Esophagus squamous epithelium (tissue), 5 donors: ENCODE measurements at regions not wholly inside any gene's neighbourhood (a gene's known extent, or its start where the extent isn't known, plus 50 kb on each side); places are given as distances from the start of the nearest gene placed in this dataset.
A peak's percentile ranks its signal among the peaks of the same experiment; 100 is the strongest.

Experiments
- DNase-seq: peaks from one replicate; lab custom pipeline; 2025; lab: John Stamatoyannopoulos, UW
- H3K27ac ChIP-seq, 4 donors: fragments of 200-600 bp; sonication (generic); one replicate each; pipeline ENCODE4 v1.5.1; 2016 to 2019; ENCODE audit warnings: mild to moderate bottlenecking in 1 of 4
- H3K27me3 ChIP-seq, 4 donors: fragments of 200-600 bp; sonication (generic); 1 replicate in 3 of 4; 2 replicates in 1 of 4; pipeline versions ENCODE4 v1.5.1 to v1.6.0; 2017 to 2021; ENCODE audit warnings: antibody characterized with exemption in 1 of 4
- H3K36me3 ChIP-seq, 3 donors: fragments of 200-600 bp; sonication (generic); one replicate each; pipeline ENCODE4 v1.5.1; 2016 to 2019
- H3K4me1 ChIP-seq, 3 donors: fragments of 200-600 bp; sonication (generic); one replicate each; pipeline ENCODE4 v1.5.1; 2017 to 2019
- H3K4me3 ChIP-seq, 4 donors: fragments of 200-600 bp; sonication (generic); 1 replicate in 3 of 4; 2 replicates in 1 of 4; pipeline ENCODE4 v1.5.1; 2016 to 2019; ENCODE audit warnings: mild to moderate bottlenecking in 2 of 4, moderate library complexity in 1 of 4
- H3K9me3 ChIP-seq, 3 donors: fragments of 200-600 bp; sonication (generic); one replicate each; pipeline ENCODE4 v1.5.1; 2016 to 2019
- CTCF ChIP-seq, 6 experiments: fragments of 450-650 bp in 4 of 6; fragments of 200-600 bp in 2 of 6; sonication (generic) in 2 of 6; IDR thresholded peaks; one replicate each; pipeline ENCODE4 v1.5.1; 2016 to 2019; ENCODE audit warnings: antibody characterized with exemption in 6 of 6, mild to moderate bottlenecking in 4 of 6, moderate library complexity in 4 of 6
- POLR2A ChIP-seq, 4 donors: fragments of 450-650 bp; IDR thresholded peaks; one replicate each; pipeline ENCODE4 v1.6.1; 2017; ENCODE audit warnings: antibody characterized with exemption in 4 of 4, mild to moderate bottlenecking in 4 of 4, moderate library complexity in 3 of 4
- WGBS, 2 donors: methylation state at CpG; one replicate each; pipeline ENCODE4 v1.1.5; 2018; 5-methylcytosine and 5-hydroxymethylcytosine counted together
- intact Hi-C: fragments of 100-400 bp; cut with DNase I; formaldehyde crosslinking; loops from one replicate; pipeline ENCODE4 v1.15.0; 2022
- donor health status: DM: yes; HTN: yes; CAD: no.

GRCh38 chr3:182392182-182392937 lies 400.9 kb upstream of the ATP11B start:
- no peak for DNase-seq

GRCh38 chr3:182393151-182393550 lies 400.2 kb upstream of the ATP11B start:
- Histone ChIP-seq H3K4me3 (no peak overlapping the region), H3K9me3 (no peaks in the 10 kb centered on the region), H3K27ac (no peak overlapping the region), H3K4me1 (peaks cover 2 to 42% (median 7%) of the 10 kb centered on the region in 3 donors), H3K27me3 (no peaks in the 10 kb centered on the region), H3K36me3 (no peaks in the 10 kb centered on the region)
- TF ChIP-seq POLR2A (IDR thresholded peaks at IDR 0.05): no peak
- no peak for TF ChIP-seq CTCF (IDR thresholded peaks at IDR 0.05)
- DNase-seq: no peak
- 25 to 40% methylated on average over 1 of the region's 1 CpG for WGBS, 2 donors
- intact Hi-C loops: no loop called here

More at GRCh38 chr3:182392182-182392937, 400.9 kb upstream of the ATP11B start:
- Histone ChIP-seq H3K9me3 (no peaks in the 10 kb centered on the region), H3K4me3 (no peak overlapping the region), H3K27me3 (no peaks in the 10 kb centered on the region), H3K36me3 (no peaks in the 10 kb centered on the region), H3K4me1 (peaks cover 4 to 46% (median 7%) of the 10 kb centered on the region in 3 donors), H3K27ac (no peak overlapping the region)
- intact Hi-C loops: no loop called here
- 42 to 57% methylated on average over 4 of the region's 4 CpGs for WGBS, 2 donors
- TF ChIP-seq POLR2A (IDR thresholded peaks at IDR 0.05) (no peak), CTCF (IDR thresholded peaks at IDR 0.05) (peak in 1 of 6 experiments; percentile 36)

GRCh38 chr3:182393830-182394367 lies 399.4 kb upstream of the ATP11B start:
- no peak for DNase-seq
- TF ChIP-seq CTCF (IDR thresholded peaks at IDR 0.05) (no peak), POLR2A (IDR thresholded peaks at IDR 0.05) (no peak)
- WGBS, 2 donors: 17 to 28% methylated on average over 4 to 5 of the region's 5 CpGs
- Histone ChIP-seq H3K4me1 (peaks cover 0 to 35% (median 3%) of the 10 kb centered on the region in 3 donors), H3K36me3 (no peaks in the 10 kb centered on the region), H3K27me3 (no peaks in the 10 kb centered on the region), H3K27ac (no peak overlapping the region), H3K4me3 (no peak overlapping the region), H3K9me3 (no peaks in the 10 kb centered on the region)
- intact Hi-C loops: no loop called here

- H3K9me3 ChIP-seq: no peaks in the 10 kb centered on the region
- WGBS, 2 donors: 76 to 100% methylated on average over 1 of the region's 1 CpG
- no peaks in the 10 kb centered on the region for H3K27me3 ChIP-seq
- no peak for DNase-seq
- no peaks in the 10 kb centered on the region for H3K36me3 ChIP-seq
- H3K4me1 ChIP-seq: peaks cover 0 to 24% (median 3%) of the 10 kb centered on the region in 3 donors
- TF ChIP-seq CTCF (IDR thresholded peaks at IDR 0.05): no peak
- no peak for TF ChIP-seq POLR2A (IDR thresholded peaks at IDR 0.05)
- no peak overlapping the region for H3K27ac ChIP-seq
- no peak overlapping the region for H3K4me3 ChIP-seq
- intact Hi-C loops: no loop called here
Observed at GRCh38 chr3:182397164-182397563, 396.1 kb upstream of the ATP11B start.

GRCh38 chr3:182399978-182400737 lies 393.1 kb upstream of the ATP11B start:
- Histone ChIP-seq H3K9me3 (no peaks in the 10 kb centered on the region), H3K36me3 (no peaks in the 10 kb centered on the region), H3K4me1 (no peaks in the 10 kb centered on the region), H3K4me3 (no peak overlapping the region), H3K27me3 (no peaks in the 10 kb centered on the region), H3K27ac (no peak overlapping the region)
- WGBS, 2 donors: 61 to 83% methylated on average over 8 to 11 of the region's 11 CpGs
- DNase-seq: no peak
- intact Hi-C loops: no loop called here
- no peak for TF ChIP-seq POLR2A (IDR thresholded peaks at IDR 0.05)
- no peak for TF ChIP-seq CTCF (IDR thresholded peaks at IDR 0.05)
